ENCODE measurements at regions not wholly inside any gene's neighbourhood (a gene's known extent, or its start where the extent isn't known, plus 50 kb on each side); places are given as distances from the start of the nearest gene placed in this dataset.
"Not testable (repeated sequence)": the region's sequence is repeated elsewhere in the genome, so short reads cannot be mapped to it uniquely, and the experiment has no call there.

GRCh38 chr2:126048719-126049118 is 607.2 kb upstream of the GYPC start:
- CTCF ChIA-PET = no interaction called here
- Mint-ChIP-seq H3K27me3 (no peaks in the 10 kb centered on the region), H3K9me3 (peaks cover 14% of the 10 kb centered on the region), H3K27ac (no peak overlapping the region), H3K36me3 (ENCODE audit: low read depth) (no peaks in the 10 kb centered on the region), H3K4me3 (no peak overlapping the region), H3K4me1 (no peaks in the 10 kb centered on the region)
- POLR2A ChIA-PET = no interaction called here
- no peak for DNase-seq

GRCh38 chr2:126049461-126049860 is 606.5 kb upstream of the GYPC start:
- H3K4me1 Mint-ChIP-seq = no peaks in the 10 kb centered on the region
- H3K4me3 Mint-ChIP-seq = no peak overlapping the region
- no peak for DNase-seq
- peaks cover 14% of the 10 kb centered on the region for H3K9me3 Mint-ChIP-seq
- H3K27me3 Mint-ChIP-seq = no peaks in the 10 kb centered on the region
- CTCF ChIA-PET = no interaction called here
- H3K27ac Mint-ChIP-seq = no peak overlapping the region
- POLR2A ChIA-PET = no interaction called here
- no peaks in the 10 kb centered on the region for H3K36me3 Mint-ChIP-seq (ENCODE audit: low read depth)

- Mint-ChIP-seq H3K27me3 (no peaks in the 10 kb centered on the region), H3K4me3 (no peak overlapping the region), H3K36me3 (ENCODE audit: low read depth) (no peaks in the 10 kb centered on the region), H3K27ac (no peak overlapping the region), H3K9me3 (peaks cover 20% of the 10 kb centered on the region), H3K4me1 (no peaks in the 10 kb centered on the region)
- no peak for DNase-seq
- ChIA-PET POLR2A (no interaction called here), CTCF (no interaction called here)
Observed at GRCh38 chr2:126050991-126051736, 604.8 kb upstream of the GYPC start.

- H3K36me3 Mint-ChIP-seq (ENCODE audit: low read depth); H3K27me3 Mint-ChIP-seq; DNase-seq; H3K27ac Mint-ChIP-seq; CTCF ChIA-PET; H3K4me3 Mint-ChIP-seq; H3K4me1 Mint-ChIP-seq; POLR2A ChIA-PET: not testable (repeated sequence)
- H3K9me3 Mint-ChIP-seq = peaks cover 20% of the 10 kb centered on the region
Observed at GRCh38 chr2:126051737-126052240, 604.2 kb upstream of the GYPC start.

GRCh38 chr2:126059379-126059778 is 596.6 kb upstream of the GYPC start:
- Mint-ChIP-seq H3K27ac (no peak overlapping the region), H3K27me3 (no peaks in the 10 kb centered on the region), H3K4me3 (no peak overlapping the region), H3K4me1 (no peaks in the 10 kb centered on the region), H3K36me3 (ENCODE audit: low read depth) (no peaks in the 10 kb centered on the region), H3K9me3 (peaks cover 21% of the 10 kb centered on the region)
- POLR2A ChIA-PET = no interaction called here
- DNase-seq = no peak
- CTCF ChIA-PET = no interaction called here

- DNase-seq = no peak
- POLR2A ChIA-PET = no interaction called here
- Mint-ChIP-seq H3K27ac (no peak overlapping the region), H3K27me3 (no peaks in the 10 kb centered on the region), H3K4me1 (no peaks in the 10 kb centered on the region), H3K36me3 (ENCODE audit: low read depth) (no peaks in the 10 kb centered on the region), H3K4me3 (no peak overlapping the region), H3K9me3 (no peaks in the 10 kb centered on the region)
- CTCF ChIA-PET = no interaction called here
Observed at GRCh38 chr2:126085011-126085795, 570.8 kb upstream of the GYPC start.

- H3K27ac Mint-ChIP-seq = no peak overlapping the region
- no peaks in the 10 kb centered on the region for H3K4me1 Mint-ChIP-seq
- no peaks in the 10 kb centered on the region for H3K27me3 Mint-ChIP-seq
- DNase-seq = no peak
- H3K9me3 Mint-ChIP-seq = no peaks in the 10 kb centered on the region
- POLR2A ChIA-PET = no interaction called here
- no peaks in the 10 kb centered on the region for H3K36me3 Mint-ChIP-seq (ENCODE audit: low read depth)
- CTCF ChIA-PET = no interaction called here
- H3K4me3 Mint-ChIP-seq = no peak overlapping the region
Observed at GRCh38 chr2:126100962-126101361, 555.0 kb upstream of the GYPC start.

GRCh38 chr2:126106006-126106405 is 550.0 kb upstream of the GYPC start:
- Mint-ChIP-seq H3K9me3 (no peaks in the 10 kb centered on the region), H3K27me3 (no peaks in the 10 kb centered on the region), H3K4me3 (no peak overlapping the region), H3K4me1 (no peaks in the 10 kb centered on the region), H3K27ac (no peak overlapping the region), H3K36me3 (ENCODE audit: low read depth) (no peaks in the 10 kb centered on the region)
- ChIA-PET CTCF (no interaction called here), POLR2A (no interaction called here)
- DNase-seq = no peak

- DNase-seq = no peak
- CTCF ChIA-PET = no interaction called here
- H3K4me3 Mint-ChIP-seq = no peak overlapping the region
- H3K27me3 Mint-ChIP-seq = no peaks in the 10 kb centered on the region
- no peaks in the 10 kb centered on the region for H3K36me3 Mint-ChIP-seq (ENCODE audit: low read depth)
- POLR2A ChIA-PET = no interaction called here
- no peaks in the 10 kb centered on the region for H3K9me3 Mint-ChIP-seq
- no peak overlapping the region for H3K27ac Mint-ChIP-seq
- H3K4me1 Mint-ChIP-seq = no peaks in the 10 kb centered on the region
Observed at GRCh38 chr2:126107883-126108282, 548.1 kb upstream of the GYPC start.

- Mint-ChIP-seq H3K36me3 (ENCODE audit: low read depth) (no peaks in the 10 kb centered on the region), H3K4me3 (no peak overlapping the region)
- POLR2A ChIA-PET = no interaction called here
Observed at GRCh38 chr2:126115975-126116374, 540.0 kb upstream of the GYPC start.

GRCh38 chr2:126117886-126118285 is 538.1 kb upstream of the GYPC start:
- no peaks in the 10 kb centered on the region for H3K4me1 Mint-ChIP-seq
- no peak for DNase-seq
- H3K9me3 Mint-ChIP-seq = no peaks in the 10 kb centered on the region
- no peak overlapping the region for H3K27ac Mint-ChIP-seq
- no peaks in the 10 kb centered on the region for H3K36me3 Mint-ChIP-seq (ENCODE audit: low read depth)
- no peak overlapping the region for H3K4me3 Mint-ChIP-seq
- POLR2A ChIA-PET = no interaction called here
- CTCF ChIA-PET = no interaction called here
- no peaks in the 10 kb centered on the region for H3K27me3 Mint-ChIP-seq

More at GRCh38 chr2:126115975-126116374, 540.0 kb upstream of the GYPC start:
- no peaks in the 10 kb centered on the region for H3K9me3 Mint-ChIP-seq
- no peak for DNase-seq
- H3K4me1 Mint-ChIP-seq = no peaks in the 10 kb centered on the region
- H3K27me3 Mint-ChIP-seq = no peaks in the 10 kb centered on the region
- no peak overlapping the region for H3K27ac Mint-ChIP-seq
- CTCF ChIA-PET = no interaction called here

GRCh38 chr2:126145752-126146151 is 510.2 kb upstream of the GYPC start:
- POLR2A ChIA-PET = no interaction called here
- H3K4me3 Mint-ChIP-seq = no peak overlapping the region
- no peak for DNase-seq
- no peaks in the 10 kb centered on the region for H3K9me3 Mint-ChIP-seq
- H3K27me3 Mint-ChIP-seq = no peaks in the 10 kb centered on the region
- H3K4me1 Mint-ChIP-seq = no peaks in the 10 kb centered on the region
- H3K27ac Mint-ChIP-seq = no peak overlapping the region
- H3K36me3 Mint-ChIP-seq (ENCODE audit: low read depth) = no peaks in the 10 kb centered on the region
- CTCF ChIA-PET = no interaction called here

GRCh38 chr2:126154256-126154785 is 501.6 kb upstream of the GYPC start:
- POLR2A ChIA-PET = no interaction called here
- CTCF ChIA-PET = no interaction called here
- H3K4me1 Mint-ChIP-seq = no peaks in the 10 kb centered on the region
- H3K4me3 Mint-ChIP-seq = no peak overlapping the region
- H3K36me3 Mint-ChIP-seq (ENCODE audit: low read depth) = no peaks in the 10 kb centered on the region
- no peaks in the 10 kb centered on the region for H3K27me3 Mint-ChIP-seq
- no peak for DNase-seq
- H3K27ac Mint-ChIP-seq = no peak overlapping the region
- no peaks in the 10 kb centered on the region for H3K9me3 Mint-ChIP-seq
